Loucy (cell line): ENCODE measurements at regions not wholly inside any gene's neighbourhood (a gene's known extent, or its start where the extent isn't known, plus 50 kb on each side); places are given as distances from the start of the nearest gene placed in this dataset.

ENCODE experiments used
- CTCF ChIP-seq: fragments of 200-600 bp; sonication (generic); conservative IDR thresholded peaks from 2 replicates; pipeline ENCODE4 v1.5.1; 2014; ENCODE audit warnings: mild to moderate bottlenecking, antibody characterized with exemption, low read length
- EZH2phosphoT487 ChIP-seq: fragments of 200-600 bp; IDR thresholded peaks from 2 replicates; pipeline ENCODE4 v1.6.1; 2018; ENCODE audit warnings: antibody characterized with exemption, mild to moderate bottlenecking, moderate library complexity, borderline replicate concordance

- TF ChIP-seq CTCF (no peak), EZH2phosphoT487 (no peak)
These were observed 518.9 kb downstream of the TUSC7 start for GRCh38 chr3:117228466-117228865.
